NCI-H2227 treated with DMSO at 0.1 percent for 48 hours (cell line): ENCODE measurements at regions not wholly inside any gene's neighbourhood (a gene's known extent, or its start where the extent isn't known, plus 50 kb on each side); places are given as distances from the start of the nearest gene placed in this dataset.
A peak's percentile ranks its signal among the peaks of the same experiment; 100 is the strongest.
"Not testable (repeated sequence)": the region's sequence is repeated elsewhere in the genome, so short reads cannot be mapped to it uniquely, and the experiment has no call there.

ENCODE experiments used
- DNase-seq: peaks from one replicate; lab custom pipeline; 2025; lab: John Stamatoyannopoulos, UW

GRCh38 chr2:67103157-67103556, 294.0 kb upstream of the ETAA1 start:
- no peak for DNase-seq

- peak; percentile 77 for DNase-seq
Measured at GRCh38 chr2:67108231-67108630, 288.9 kb upstream of the ETAA1 start.

GRCh38 chr2:67124531-67124930, 272.6 kb upstream of the ETAA1 start:
- DNase-seq = no peak

GRCh38 chr2:67130531-67131256, 266.4 kb upstream of the ETAA1 start:
- DNase-seq = no peak

- DNase-seq = no peak
Measured at GRCh38 chr2:67131257-67131609, 265.9 kb upstream of the ETAA1 start.

- DNase-seq = not testable (repeated sequence)
Measured at GRCh38 chr2:67132441-67132940, 264.6 kb upstream of the ETAA1 start.

GRCh38 chr2:67135208-67135607, 261.9 kb upstream of the ETAA1 start:
- peak; percentile 84 for DNase-seq

- DNase-seq = no peak
Measured at GRCh38 chr2:67137699-67138098, 259.4 kb upstream of the ETAA1 start.

- DNase-seq = no peak
Measured at GRCh38 chr2:67142071-67142470, 255.1 kb upstream of the ETAA1 start.

GRCh38 chr2:67142741-67143140, 254.4 kb upstream of the ETAA1 start:
- DNase-seq = no peak

- no peak for DNase-seq
Measured at GRCh38 chr2:67145851-67146250, 251.3 kb upstream of the ETAA1 start.

GRCh38 chr2:67156796-67157195, 240.3 kb upstream of the ETAA1 start:
- no peak for DNase-seq

GRCh38 chr2:67158718-67159117, 238.4 kb upstream of the ETAA1 start:
- DNase-seq = no peak

GRCh38 chr2:67159929-67160328, 237.2 kb upstream of the ETAA1 start:
- no peak for DNase-seq

- DNase-seq = peak; percentile 99
Measured at GRCh38 chr2:67164771-67165522, 232.2 kb upstream of the ETAA1 start.

- no peak for DNase-seq
Measured at GRCh38 chr2:67165523-67165990, 231.6 kb upstream of the ETAA1 start.

- DNase-seq = not testable (repeated sequence)
Measured at GRCh38 chr2:67166511-67166910, 230.6 kb upstream of the ETAA1 start.

GRCh38 chr2:67169417-67170140, 227.6 kb upstream of the ETAA1 start:
- DNase-seq = no peak

- DNase-seq = no peak
Measured at GRCh38 chr2:67179526-67179925, 217.6 kb upstream of the ETAA1 start.

GRCh38 chr2:67180841-67181240, 216.3 kb upstream of the ETAA1 start:
- no peak for DNase-seq

- DNase-seq = no peak
Measured at GRCh38 chr2:67182884-67183283, 214.2 kb upstream of the ETAA1 start.

- no peak for DNase-seq
Measured at GRCh38 chr2:67186326-67186725, 210.8 kb upstream of the ETAA1 start.

- DNase-seq = no peak
Measured at GRCh38 chr2:67186871-67187270, 210.3 kb upstream of the ETAA1 start.
